ENCODE measurements at regions not wholly inside any gene's neighbourhood (a gene's known extent, or its start where the extent isn't known, plus 50 kb on each side); places are given as distances from the start of the nearest gene placed in this dataset.

GRCh38 chr3:30945291-30945690 is 50.8 kb upstream of the GADL1 start:
- DNase-seq (ENCODE audit: low read depth in 2 of 2) = no peak

- DNase-seq (ENCODE audit: low read depth in 2 of 2) = no peak
Measured at GRCh38 chr3:30948426-30948825, 54.0 kb upstream of the GADL1 start.

GRCh38 chr3:30951826-30952225 is 57.4 kb upstream of the GADL1 start:
- no peak for DNase-seq (ENCODE audit: low read depth in 2 of 2)

- DNase-seq (ENCODE audit: low read depth in 2 of 2) = no peak
Measured at GRCh38 chr3:30952786-30953185, 58.3 kb upstream of the GADL1 start.

- DNase-seq (ENCODE audit: low read depth in 2 of 2) = no peak
Measured at GRCh38 chr3:30954426-30954825, 60.0 kb upstream of the GADL1 start.

GRCh38 chr3:30962084-30962483 is 67.6 kb upstream of the GADL1 start:
- DNase-seq (ENCODE audit: low read depth in 2 of 2) = no peak

GRCh38 chr3:30962493-30962892 is 68.0 kb upstream of the GADL1 start:
- no peak for DNase-seq (ENCODE audit: low read depth in 2 of 2)

GRCh38 chr3:30963223-30963722 is 68.8 kb upstream of the GADL1 start:
- no peak for DNase-seq (ENCODE audit: low read depth in 2 of 2)

GRCh38 chr3:30964612-30965011 is 70.2 kb upstream of the GADL1 start:
- DNase-seq (ENCODE audit: low read depth in 2 of 2) = no peak

- no peak for DNase-seq (ENCODE audit: low read depth in 2 of 2)
Measured at GRCh38 chr3:30966896-30967295, 72.4 kb upstream of the GADL1 start.

- DNase-seq (ENCODE audit: low read depth in 2 of 2) = no peak
Measured at GRCh38 chr3:30970183-30970582, 75.7 kb upstream of the GADL1 start.

- DNase-seq (ENCODE audit: low read depth in 2 of 2) = no peak
Measured at GRCh38 chr3:30972449-30972848, 78.0 kb upstream of the GADL1 start.

GRCh38 chr3:30974071-30974470 is 79.6 kb upstream of the GADL1 start:
- no peak for DNase-seq (ENCODE audit: low read depth in 2 of 2)

GRCh38 chr3:30977592-30977991 is 83.1 kb upstream of the GADL1 start:
- DNase-seq (ENCODE audit: low read depth in 2 of 2) = no peak

GRCh38 chr3:30980993-30981392 is 86.5 kb upstream of the GADL1 start:
- DNase-seq (ENCODE audit: low read depth in 2 of 2) = no peak

- DNase-seq (ENCODE audit: low read depth in 2 of 2) = no peak
Measured at GRCh38 chr3:30982416-30983075, 88.1 kb upstream of the GADL1 start.

- DNase-seq (ENCODE audit: low read depth in 2 of 2) = no peak
Measured at GRCh38 chr3:30984855-30985749, 90.6 kb upstream of the GADL1 start.

- no peak for DNase-seq (ENCODE audit: low read depth in 2 of 2)
Measured at GRCh38 chr3:30986551-30986950, 92.1 kb upstream of the GADL1 start.

GRCh38 chr3:30988769-30989168 is 94.3 kb upstream of the GADL1 start:
- no peak for DNase-seq (ENCODE audit: low read depth in 2 of 2)

- no peak for DNase-seq (ENCODE audit: low read depth in 2 of 2)
Measured at GRCh38 chr3:30989276-30990030, 95.0 kb upstream of the GADL1 start.

- DNase-seq (ENCODE audit: low read depth in 2 of 2) = no peak
Measured at GRCh38 chr3:30996467-30996866, 102.0 kb upstream of the GADL1 start.

GRCh38 chr3:31002730-31003129 is 108.3 kb upstream of the GADL1 start:
- no peak for DNase-seq (ENCODE audit: low read depth in 2 of 2)

Data from activated CD8-positive, alpha-beta memory T cell treated with anti-CD3 and anti-CD28 coated beads for 4 hours (primary cell).